GM12878 (cell line): ENCODE measurements at regions not wholly inside any gene's neighbourhood (a gene's known extent, or its start where the extent isn't known, plus 50 kb on each side); places are given as distances from the start of the nearest gene placed in this dataset.

Experiments used
- EP300 ChIP-seq, 2 experiments: fragments of 150-350 bp in 1 of 2; IDR thresholded peaks; 2 replicates each; pipeline ENCODE4 v1.6.1; 2011 to 2012; ENCODE audit warnings: low read depth in 2 of 2, low read length in 2 of 2, borderline replicate concordance in 1 of 2, improper control_type of control experiment in 1 of 2, inconsistent platforms in 1 of 2; ENCODE audit not compliant: control insufficient read depth in 1 of 2
- GABPA ChIP-seq: IDR thresholded peaks from 2 replicates; pipeline ENCODE4 v1.6.1; 2014; ENCODE audit warnings: antibody characterized with exemption, low read depth, mild to moderate bottlenecking, inconsistent platforms
- MTA3 ChIP-seq: IDR thresholded peaks from 2 replicates; pipeline ENCODE4 v1.6.1; 2012; ENCODE audit warnings: low read length, inconsistent platforms, borderline replicate concordance
- ZNF622 ChIP-seq: fragments of 450-650 bp; IDR thresholded peaks from 2 replicates; pipeline ENCODE4 v1.6.1; 2017; ENCODE audit warnings: mild to moderate bottlenecking, inconsistent platforms
- TF ChIP-seq, protein P1 (sequence below), 3 experiments: IDR thresholded peaks in 2 of 3; conservative IDR thresholded peaks in 1 of 3; 2 replicates each; pipeline ENCODE4 v1.5.1; 2011; ENCODE audit warnings: low read depth in 3 of 3, low read length in 3 of 3, mild to moderate bottlenecking in 3 of 3, control low read depth in 2 of 3, moderate library complexity in 2 of 3, inconsistent platforms in 1 of 3, mixed read lengths in 1 of 3; ENCODE audit not compliant: control insufficient read depth in 2 of 3, insufficient read depth in 1 of 3; ENCODE audit errors: extremely low read depth in 1 of 3
- TF ChIP-seq, protein P2 (sequence below): IDR thresholded peaks from 2 replicates; pipeline ENCODE4 v1.6.1; 2012; ENCODE audit warnings: mild to moderate bottlenecking, low read depth, low read length

DNA sequence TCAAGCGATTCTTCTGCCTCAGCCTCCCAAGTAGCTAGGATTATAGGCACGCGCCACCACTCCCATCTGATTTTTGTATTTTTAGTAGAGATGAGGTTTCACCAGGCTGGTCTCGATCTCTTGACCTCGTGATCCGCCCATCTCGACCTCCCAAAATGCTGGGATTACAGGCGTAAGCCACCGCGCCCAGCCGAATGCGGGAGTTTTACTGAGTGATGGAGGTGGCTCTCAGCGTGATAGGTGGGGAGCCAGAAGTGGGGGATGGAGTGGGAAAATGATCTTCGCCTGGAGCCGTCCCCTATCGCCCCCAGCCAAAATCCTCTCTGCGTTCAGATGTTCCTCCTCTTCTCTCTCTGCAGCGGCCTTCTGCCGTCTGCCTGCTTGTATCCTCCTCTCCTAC lies 348.4 kb upstream of the NPSR1 start:
- TF ChIP-seq, protein P1, sequence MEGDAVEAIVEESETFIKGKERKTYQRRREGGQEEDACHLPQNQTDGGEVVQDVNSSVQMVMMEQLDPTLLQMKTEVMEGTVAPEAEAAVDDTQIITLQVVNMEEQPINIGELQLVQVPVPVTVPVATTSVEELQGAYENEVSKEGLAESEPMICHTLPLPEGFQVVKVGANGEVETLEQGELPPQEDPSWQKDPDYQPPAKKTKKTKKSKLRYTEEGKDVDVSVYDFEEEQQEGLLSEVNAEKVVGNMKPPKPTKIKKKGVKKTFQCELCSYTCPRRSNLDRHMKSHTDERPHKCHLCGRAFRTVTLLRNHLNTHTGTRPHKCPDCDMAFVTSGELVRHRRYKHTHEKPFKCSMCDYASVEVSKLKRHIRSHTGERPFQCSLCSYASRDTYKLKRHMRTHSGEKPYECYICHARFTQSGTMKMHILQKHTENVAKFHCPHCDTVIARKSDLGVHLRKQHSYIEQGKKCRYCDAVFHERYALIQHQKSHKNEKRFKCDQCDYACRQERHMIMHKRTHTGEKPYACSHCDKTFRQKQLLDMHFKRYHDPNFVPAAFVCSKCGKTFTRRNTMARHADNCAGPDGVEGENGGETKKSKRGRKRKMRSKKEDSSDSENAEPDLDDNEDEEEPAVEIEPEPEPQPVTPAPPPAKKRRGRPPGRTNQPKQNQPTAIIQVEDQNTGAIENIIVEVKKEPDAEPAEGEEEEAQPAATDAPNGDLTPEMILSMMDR (IDR thresholded peaks at IDR 0.05 in 2 of 3, conservative IDR thresholded peaks at IDR 0.05 in 1 of 3; ENCODE audit: control insufficient read depth in 2 of 3, extremely low read depth in 1 of 3, insufficient read depth in 1 of 3, low read depth in 3 of 3, low read length in 3 of 3) = no peak
- no peak for TF ChIP-seq EP300 (IDR thresholded peaks at IDR 0.05; ENCODE audit: borderline replicate concordance in 1 of 2, control insufficient read depth in 1 of 2, low read depth in 2 of 2, low read length in 2 of 2)
- no peak for TF ChIP-seq GABPA
- TF ChIP-seq, protein P2, sequence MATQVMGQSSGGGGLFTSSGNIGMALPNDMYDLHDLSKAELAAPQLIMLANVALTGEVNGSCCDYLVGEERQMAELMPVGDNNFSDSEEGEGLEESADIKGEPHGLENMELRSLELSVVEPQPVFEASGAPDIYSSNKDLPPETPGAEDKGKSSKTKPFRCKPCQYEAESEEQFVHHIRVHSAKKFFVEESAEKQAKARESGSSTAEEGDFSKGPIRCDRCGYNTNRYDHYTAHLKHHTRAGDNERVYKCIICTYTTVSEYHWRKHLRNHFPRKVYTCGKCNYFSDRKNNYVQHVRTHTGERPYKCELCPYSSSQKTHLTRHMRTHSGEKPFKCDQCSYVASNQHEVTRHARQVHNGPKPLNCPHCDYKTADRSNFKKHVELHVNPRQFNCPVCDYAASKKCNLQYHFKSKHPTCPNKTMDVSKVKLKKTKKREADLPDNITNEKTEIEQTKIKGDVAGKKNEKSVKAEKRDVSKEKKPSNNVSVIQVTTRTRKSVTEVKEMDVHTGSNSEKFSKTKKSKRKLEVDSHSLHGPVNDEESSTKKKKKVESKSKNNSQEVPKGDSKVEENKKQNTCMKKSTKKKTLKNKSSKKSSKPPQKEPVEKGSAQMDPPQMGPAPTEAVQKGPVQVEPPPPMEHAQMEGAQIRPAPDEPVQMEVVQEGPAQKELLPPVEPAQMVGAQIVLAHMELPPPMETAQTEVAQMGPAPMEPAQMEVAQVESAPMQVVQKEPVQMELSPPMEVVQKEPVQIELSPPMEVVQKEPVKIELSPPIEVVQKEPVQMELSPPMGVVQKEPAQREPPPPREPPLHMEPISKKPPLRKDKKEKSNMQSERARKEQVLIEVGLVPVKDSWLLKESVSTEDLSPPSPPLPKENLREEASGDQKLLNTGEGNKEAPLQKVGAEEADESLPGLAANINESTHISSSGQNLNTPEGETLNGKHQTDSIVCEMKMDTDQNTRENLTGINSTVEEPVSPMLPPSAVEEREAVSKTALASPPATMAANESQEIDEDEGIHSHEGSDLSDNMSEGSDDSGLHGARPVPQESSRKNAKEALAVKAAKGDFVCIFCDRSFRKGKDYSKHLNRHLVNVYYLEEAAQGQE = no peak
- no peak for TF ChIP-seq MTA3
- no peak for TF ChIP-seq ZNF622
